Medulla oblongata (tissue), 1 donor: ENCODE measurements at regions not wholly inside any gene's neighbourhood (a gene's known extent, or its start where the extent isn't known, plus 50 kb on each side); places are given as distances from the start of the nearest gene placed in this dataset.

Experiments used
- DNase-seq: peaks from one replicate; pipeline ENCODE4 v3.0.0-alpha.2; 2015; ENCODE audit errors: extremely low spot score

- peak; percentile 12 for DNase-seq
Observed at GRCh38 chr3:62981962-62982361, 106.7 kb upstream of the CADPS start.

GRCh38 chr3:62982795-62983455 lies 107.7 kb upstream of the CADPS start:
- DNase-seq = no peak

- no peak for DNase-seq
Observed at GRCh38 chr3:62986061-62986460, 110.8 kb upstream of the CADPS start.

GRCh38 chr3:62987721-62988120 lies 112.5 kb upstream of the CADPS start:
- DNase-seq = no peak

- DNase-seq = no peak
Observed at GRCh38 chr3:62990704-62991413, 115.6 kb upstream of the CADPS start.

- no peak for DNase-seq
Observed at GRCh38 chr3:62992520-62992919, 117.3 kb upstream of the CADPS start.

- DNase-seq = no peak
Observed at GRCh38 chr3:62995119-62995518, 119.9 kb upstream of the CADPS start.

GRCh38 chr3:62995530-62995929 lies 120.3 kb upstream of the CADPS start:
- no peak for DNase-seq

GRCh38 chr3:62997369-62997768 lies 122.2 kb upstream of the CADPS start:
- DNase-seq = no peak

GRCh38 chr3:62999158-62999557 lies 123.9 kb upstream of the CADPS start:
- DNase-seq = no peak

- DNase-seq = no peak
Observed at GRCh38 chr3:62999791-63000190, 124.6 kb upstream of the CADPS start.

GRCh38 chr3:63004448-63004847 lies 129.2 kb upstream of the CADPS start:
- no peak for DNase-seq

GRCh38 chr3:63015614-63016309 lies 140.5 kb upstream of the CADPS start:
- DNase-seq = peak; percentile 5

GRCh38 chr3:63022114-63022513 lies 146.9 kb upstream of the CADPS start:
- no peak for DNase-seq

- no peak for DNase-seq
Observed at GRCh38 chr3:63026722-63027121, 151.5 kb upstream of the CADPS start.

- no peak for DNase-seq
Observed at GRCh38 chr3:63029326-63029725, 154.1 kb upstream of the CADPS start.

- no peak for DNase-seq
Observed at GRCh38 chr3:63029921-63030320, 154.7 kb upstream of the CADPS start.

GRCh38 chr3:63030666-63031065 lies 155.4 kb upstream of the CADPS start:
- no peak for DNase-seq

- DNase-seq = no peak
Observed at GRCh38 chr3:63032881-63033280, 157.7 kb upstream of the CADPS start.

- DNase-seq = no peak
Observed at GRCh38 chr3:63034101-63034500, 158.9 kb upstream of the CADPS start.

- DNase-seq = no peak
Observed at GRCh38 chr3:63037116-63037515, 161.9 kb upstream of the CADPS start.

GRCh38 chr3:63042833-63043232 lies 167.6 kb upstream of the CADPS start:
- DNase-seq = no peak

- no peak for DNase-seq
Observed at GRCh38 chr3:63043631-63044030, 168.4 kb upstream of the CADPS start.
